HG03439 (cell line): ENCODE measurements at regions not wholly inside any gene's neighbourhood (a gene's known extent, or its start where the extent isn't known, plus 50 kb on each side); places are given as distances from the start of the nearest gene placed in this dataset.
A peak's percentile ranks its signal among the peaks of the same experiment; 100 is the strongest.

ENCODE experiments used
- ATAC-seq: cut with Tn5 transposase; IDR thresholded peaks from one replicate; pipeline ENCODE4 v1.9.1; 2021; ENCODE audit warnings: mild to moderate bottlenecking, moderate library complexity; ENCODE audit not compliant: unreplicated experiment

DNA sequence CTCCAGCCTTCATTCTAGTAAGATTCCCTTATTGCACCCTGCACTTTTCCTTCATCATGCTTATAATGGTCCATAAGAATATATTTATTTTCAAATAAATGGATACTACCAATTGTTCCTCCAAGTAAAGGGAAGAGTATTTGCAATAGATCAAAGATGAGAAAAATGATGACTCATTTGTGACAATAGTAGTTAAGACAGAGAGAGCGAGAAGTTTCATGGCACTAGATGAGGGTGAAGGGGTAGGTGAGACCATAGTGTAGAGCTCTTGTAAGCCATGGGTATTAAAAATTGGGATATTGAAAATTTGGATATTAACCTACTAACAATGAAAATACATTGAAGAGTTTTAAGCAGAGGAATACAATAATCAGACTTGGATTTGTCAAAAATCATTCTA is 404.6 kb downstream of the EFNA5 start:
- ATAC-seq: no peak

DNA sequence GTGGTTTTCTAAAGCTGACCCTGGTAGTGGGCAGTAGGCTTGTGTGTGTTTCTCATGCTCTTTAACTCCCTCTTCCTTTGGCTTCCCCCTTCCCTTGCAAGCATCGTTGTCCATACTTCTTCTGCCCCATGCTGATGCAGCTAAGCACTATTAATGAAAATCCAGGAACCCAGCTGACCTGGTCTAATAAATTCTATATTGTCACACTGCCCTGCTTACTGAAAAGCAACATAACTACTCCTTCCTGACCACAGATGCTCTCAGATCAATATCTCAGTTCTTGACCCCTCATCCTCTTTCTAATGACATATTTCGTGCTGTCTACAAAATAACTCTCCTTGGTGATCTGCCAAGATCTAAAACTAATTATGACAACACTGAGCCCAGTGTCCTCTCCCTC is 405.5 kb downstream of the EFNA5 start:
- no peak for ATAC-seq

DNA sequence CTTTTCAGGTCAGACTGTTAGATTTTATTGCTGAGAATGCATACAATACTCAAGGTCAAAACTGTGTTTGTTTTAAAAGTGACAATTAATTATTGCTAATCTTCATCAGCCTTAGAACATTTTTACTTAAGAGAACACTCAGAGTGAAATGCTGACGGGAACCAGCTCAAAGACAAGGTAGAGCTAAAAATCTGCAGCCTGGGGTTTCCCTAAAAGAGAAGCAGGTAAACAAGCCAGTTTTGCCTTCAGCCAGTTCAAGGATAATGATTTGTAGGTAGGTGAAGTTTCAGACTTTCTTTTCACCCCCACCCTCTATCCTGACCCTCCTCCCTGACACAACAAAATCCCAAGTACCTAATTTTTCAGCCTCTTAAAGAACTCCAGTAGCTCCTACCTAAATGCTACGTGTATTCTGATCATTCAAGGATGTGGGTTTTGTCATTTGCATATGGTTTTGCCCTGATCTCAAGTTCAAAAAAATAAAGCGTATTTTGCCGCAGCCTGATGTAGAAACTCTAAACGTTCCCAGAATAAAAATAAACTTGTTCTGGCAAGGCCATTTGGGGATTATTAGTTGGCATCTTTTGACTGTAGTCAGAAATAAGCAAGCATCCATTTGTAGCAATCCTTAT is 407.2 kb downstream of the EFNA5 start:
- no peak for ATAC-seq

DNA sequence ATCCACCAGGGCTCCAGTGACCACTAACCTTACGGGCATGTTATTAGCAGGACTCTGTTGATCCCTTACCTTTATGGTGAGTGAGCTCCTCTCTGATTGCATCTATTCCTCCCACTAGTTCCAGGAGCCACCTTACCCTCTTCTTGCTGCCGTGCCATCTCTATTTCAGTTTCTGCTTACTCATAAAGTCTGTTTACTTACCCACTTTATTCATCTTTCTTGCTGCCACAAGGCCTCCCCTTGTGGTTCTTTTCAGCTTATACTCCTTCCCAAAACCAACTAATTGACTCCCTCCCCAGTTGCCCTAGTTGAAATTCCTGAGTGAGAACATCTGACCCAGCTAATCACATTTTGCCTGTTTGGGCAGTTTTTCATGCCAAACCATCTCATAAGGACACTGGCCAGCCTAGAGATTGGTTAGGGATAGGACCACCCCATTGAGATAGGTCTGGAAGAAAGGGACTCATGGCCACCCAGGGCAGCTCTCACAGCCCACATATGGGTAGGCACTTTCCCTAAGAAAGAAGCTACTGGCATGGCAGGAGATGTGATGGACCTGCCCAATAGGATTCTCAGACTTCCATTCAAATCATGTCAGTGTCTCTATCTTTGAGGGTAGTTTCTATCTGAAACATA is 412.7 kb downstream of the EFNA5 start:
- ATAC-seq: no peak

DNA sequence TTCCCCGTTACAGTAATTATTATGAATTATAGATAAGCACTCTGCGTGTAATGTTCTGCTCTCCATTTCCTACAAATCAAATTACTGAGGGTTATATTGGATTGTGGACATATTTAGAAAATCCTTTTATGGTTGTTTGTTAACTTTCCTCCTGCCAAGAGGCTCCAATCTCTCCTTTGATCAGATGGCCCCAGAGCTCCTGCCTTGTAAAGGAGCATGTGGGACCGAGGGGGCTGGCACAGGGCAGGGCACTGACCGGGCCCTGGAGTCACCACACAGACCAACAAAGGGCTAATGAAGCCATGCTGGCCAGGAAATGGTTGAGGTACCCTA is 415.9 kb downstream of the EFNA5 start:
- no peak for ATAC-seq

DNA sequence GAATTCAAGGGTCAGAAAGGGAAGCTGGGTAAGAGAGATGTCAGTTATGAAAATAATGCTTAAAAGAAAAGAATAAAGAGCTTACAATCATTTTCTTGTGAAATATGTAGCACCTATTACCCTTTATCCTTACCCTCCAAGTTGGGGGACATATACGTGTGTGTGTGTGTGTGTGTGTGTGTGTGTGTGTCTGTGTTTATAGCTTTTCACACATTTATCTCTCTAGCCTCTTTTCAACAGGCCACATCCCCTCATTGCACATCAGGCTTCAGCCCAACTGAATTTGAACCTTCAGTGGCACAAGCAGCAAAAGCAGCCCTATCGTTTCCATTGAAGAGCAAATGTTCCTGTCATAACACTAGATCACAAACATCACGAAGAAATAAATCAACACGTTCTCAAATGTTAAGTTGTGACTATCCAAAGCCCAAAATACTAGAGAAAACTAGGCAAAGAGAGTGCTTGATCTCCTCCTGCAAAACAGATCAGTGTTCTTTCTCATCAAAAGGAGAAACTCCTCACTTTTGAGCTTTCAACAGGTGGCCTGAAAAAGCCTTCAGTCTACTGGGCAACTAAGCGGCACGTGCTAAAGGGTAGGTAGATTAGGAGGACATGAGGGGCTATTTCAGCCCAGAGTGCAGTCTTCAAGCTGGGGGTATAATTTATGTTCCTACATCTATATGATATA is 416.4 kb downstream of the EFNA5 start:
- ATAC-seq: no peak

DNA sequence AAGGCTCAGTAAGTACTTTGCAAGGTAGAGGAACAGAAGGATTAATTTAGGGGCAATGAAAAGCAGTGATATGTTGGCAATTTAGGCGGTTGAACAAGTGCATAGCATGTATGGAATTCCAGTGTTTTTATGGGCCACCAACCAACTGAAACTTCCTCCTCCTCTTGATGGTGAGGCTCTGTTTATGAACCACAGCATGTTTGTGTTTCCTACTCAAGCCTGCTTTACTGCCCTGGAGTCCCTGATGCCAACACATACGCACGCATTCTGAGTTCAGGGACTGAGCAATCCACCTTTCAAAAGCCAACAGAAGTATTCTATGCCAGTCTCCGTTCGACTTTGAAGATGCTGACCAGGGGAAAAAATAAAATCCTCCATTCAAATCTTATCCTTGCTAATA is 417.5 kb downstream of the EFNA5 start:
- no peak for ATAC-seq

DNA sequence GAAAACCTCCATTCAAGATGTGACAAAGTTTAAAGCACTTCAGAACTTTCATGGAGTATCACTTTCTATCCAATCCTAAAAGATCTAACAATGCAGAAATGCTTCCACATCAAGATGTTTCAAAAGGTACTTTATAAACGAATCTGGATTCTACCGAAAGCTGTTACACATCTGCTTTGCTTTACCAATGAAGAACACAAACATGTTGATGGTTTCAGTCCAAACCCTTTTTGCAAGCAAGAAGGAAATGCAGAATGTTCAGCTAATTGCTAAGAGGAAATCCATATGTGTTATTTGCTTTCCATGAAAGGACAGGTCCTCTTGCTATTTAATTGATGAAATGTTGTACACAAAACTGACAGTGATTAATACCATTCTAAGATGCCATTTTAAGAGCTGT is 419.6 kb downstream of the EFNA5 start:
- no peak for ATAC-seq

DNA sequence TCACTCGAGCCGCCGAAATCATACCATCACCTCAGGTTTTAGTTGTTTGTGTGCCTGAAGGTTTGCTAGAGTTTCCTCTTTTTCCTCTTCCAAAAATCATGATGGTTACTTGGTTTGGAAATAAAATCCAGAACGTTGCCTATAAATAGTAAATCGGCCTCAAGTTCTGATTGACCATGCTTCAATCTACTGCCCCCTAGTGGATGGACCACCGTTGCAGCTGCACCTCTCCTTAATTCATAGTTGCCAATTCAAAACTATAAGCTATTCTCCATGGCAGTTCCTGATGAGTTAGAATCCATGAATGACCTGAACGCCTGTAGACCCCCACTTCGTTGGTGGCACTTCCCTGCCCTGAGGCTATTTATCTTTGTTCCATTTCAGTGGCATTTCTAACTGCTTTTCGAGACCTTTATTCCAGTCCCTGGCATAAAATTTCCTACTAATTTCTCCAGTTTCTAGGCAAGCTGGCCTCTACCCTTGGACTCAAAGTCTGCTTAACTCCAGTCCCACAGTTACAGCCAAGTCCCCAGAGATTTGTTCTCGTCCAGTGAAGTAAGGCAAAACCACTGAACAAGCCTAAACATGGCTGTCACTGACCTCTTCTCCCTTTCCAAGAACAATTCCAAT is 422.6 kb downstream of the EFNA5 start:
- ATAC-seq: peak; percentile 67

DNA sequence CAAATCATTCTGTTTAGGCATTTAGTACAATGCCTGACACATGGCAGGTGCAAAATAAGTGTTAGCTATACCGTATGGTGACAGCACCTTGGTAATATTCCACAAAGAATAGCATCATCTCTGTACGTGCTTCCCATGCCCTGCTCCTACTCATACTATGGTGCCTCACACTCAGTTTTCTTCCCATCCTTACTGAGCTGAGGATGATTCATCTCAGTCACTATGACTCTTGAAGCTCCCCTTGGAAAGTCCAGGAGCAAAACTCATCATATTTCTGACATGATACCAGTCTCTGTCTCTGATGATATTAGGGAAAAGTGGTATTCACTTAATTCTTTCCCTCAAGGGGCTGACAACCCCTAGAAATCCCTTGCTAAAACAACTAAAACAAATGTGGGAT is 423.3 kb downstream of the EFNA5 start:
- no peak for ATAC-seq

DNA sequence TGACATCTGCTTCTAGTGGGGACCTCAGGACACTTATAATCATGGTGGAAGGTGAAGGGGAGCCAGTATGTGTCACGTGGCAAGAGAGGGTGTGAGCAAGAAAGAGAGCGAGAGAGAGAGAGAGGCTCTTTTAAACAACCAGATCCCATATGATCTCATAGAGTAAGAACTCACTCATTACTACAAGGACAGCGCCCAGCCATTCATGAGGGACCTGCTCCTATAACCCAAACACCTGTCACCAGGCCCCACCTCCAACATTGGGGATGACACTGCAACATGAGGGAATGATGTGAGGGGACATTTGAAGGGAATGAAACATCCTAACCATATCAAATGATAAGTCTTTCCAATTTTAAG is 427.5 kb downstream of the EFNA5 start:
- ATAC-seq: no peak

DNA sequence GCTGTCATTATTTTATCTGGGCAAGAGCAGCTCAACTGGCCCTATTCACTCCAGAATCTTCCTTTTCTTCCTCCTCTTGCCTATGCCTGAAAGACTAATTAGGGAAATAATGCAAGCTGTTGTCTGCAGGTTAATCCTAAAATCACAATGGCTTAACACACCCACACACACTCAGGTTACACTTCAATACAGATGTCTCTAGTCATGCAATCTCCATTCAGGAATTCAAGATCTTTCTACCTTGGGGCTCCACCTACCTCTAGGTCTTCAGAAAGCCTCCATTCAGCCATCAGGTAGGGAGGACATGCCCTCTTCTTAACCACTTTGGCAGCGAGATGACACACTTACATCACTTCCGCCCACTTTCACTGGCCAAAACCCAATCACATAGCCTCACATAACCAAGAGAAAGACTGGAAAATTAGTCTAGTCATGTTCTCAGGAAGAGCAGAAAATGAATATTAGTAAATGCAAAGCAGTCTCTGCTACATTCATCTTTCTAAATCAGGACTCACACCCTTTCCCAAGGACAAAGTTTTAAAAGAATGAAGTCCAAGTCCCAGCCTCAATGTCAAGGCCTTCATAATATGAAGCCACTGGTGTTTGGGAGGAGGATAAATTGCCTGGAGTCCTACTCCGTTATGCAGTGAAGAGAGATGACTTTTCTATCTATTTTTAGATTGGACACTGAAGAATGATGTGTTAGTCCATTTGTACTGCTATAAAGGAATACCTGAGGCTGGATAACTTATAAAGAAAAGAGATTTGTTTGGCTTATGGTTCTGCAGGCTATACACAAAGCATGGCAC is 428.1 kb downstream of the EFNA5 start:
- no peak for ATAC-seq

DNA sequence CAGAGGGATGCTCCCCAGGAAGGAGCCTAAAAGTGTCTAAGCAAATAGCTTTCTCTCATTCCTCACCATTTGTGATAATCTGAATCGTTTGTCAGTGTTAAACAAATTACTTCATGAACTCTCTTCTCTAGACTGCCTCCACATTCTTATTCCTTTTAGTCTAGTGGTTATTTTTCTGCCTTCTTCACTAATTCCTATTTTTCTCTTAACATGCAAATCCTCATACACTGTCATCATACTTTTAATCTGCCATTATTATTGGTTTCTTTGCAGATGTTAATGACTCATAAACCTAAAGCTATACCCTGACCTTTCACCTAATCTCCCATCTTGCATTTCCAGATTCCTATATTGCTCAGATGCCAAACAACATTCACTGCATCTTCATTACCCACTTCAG is 428.9 kb downstream of the EFNA5 start:
- ATAC-seq: no peak

DNA sequence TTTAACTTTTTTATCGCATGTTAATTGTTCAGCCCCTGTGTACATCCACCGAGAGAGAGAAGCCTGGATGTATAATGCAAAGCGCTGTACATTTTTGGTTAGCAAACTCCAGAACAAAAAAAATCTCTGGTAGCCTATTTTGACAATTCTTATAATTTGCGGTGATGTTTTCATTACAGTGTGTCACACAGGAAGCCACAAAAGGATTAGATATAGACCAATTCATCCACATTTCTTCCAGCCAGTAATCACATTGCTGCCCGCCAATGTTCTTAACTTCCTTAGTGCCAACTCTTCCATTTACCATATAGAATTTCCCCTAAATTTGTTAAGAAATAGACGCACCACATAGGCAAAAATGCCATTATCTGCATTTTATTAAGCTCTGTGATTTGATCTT is 435.6 kb downstream of the EFNA5 start:
- no peak for ATAC-seq

DNA sequence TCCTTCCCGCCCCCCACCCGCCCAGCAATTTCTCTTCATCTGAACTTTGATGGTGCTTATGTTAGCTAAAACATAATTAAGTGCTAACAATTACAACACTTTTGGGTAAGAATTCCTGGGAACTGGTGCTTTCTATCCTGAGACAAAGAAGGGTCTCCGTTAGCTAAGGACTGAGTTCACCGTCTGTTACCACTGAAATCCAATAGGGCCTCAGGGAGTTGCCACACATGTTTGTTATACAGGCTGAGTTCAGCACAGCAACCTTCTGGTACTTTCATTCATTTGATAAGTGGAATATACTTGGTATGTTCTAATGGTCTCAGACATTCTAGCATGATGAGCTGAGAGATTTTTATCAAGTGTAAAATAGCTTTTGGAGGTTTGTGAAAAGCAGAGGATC is 437.9 kb downstream of the EFNA5 start:
- ATAC-seq: no peak

DNA sequence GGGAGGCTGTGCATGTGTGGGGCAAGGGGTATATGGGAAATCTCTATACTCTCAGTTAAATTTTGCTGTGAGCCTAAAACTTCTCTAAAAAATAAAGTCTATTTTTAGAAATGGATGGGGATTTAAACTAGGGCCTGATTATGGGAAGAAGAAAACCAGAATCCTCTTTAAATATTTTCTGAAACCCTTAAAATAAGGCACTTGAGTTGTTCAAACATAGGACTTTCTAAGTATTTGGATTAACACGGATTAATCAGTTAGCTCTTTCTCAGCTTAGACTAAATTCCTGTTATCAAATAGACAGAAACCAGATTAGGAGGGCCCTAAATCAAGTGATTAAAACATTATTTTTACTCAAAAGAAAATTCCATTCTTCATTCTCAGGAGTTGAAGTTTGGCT is 438.4 kb downstream of the EFNA5 start:
- no peak for ATAC-seq

DNA sequence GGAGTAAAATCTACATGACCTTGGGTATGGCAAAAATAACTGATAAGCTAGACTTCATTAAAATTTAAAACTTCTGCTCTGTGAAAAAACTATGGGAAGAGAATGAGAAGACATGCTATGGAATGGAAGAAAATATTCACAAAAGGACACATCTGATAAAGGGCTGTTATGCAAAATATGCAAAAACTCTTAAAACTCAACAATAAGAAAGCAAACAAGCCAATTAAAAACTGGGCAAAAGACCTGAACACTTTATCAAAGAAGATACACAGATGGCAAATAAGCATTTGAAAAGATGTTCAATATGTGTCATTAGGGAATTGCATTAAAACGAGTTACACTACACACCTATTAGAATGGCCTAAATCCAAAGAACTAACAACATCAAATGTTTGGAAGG is 439.5 kb downstream of the EFNA5 start:
- ATAC-seq: no peak

DNA sequence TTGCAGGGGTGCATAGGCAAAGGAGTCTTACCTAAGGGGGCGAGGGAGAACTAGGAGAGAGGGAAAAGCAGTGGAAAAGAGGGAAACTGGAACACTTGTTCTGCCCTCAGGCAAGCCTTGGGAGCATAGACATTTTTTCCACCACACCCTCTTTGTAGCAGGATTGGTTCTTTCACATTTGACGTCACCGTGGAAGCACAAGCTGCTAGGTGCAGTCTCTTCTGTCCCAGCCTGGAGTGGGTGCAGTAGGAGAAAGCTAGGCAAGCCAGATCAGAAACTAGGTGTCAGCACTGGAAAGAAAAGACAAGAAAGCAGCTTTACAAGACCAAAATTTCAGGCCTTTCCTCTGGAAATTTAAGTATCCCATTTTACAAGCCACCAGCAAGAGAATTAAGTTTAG is 440.4 kb downstream of the EFNA5 start:
- no peak for ATAC-seq

DNA sequence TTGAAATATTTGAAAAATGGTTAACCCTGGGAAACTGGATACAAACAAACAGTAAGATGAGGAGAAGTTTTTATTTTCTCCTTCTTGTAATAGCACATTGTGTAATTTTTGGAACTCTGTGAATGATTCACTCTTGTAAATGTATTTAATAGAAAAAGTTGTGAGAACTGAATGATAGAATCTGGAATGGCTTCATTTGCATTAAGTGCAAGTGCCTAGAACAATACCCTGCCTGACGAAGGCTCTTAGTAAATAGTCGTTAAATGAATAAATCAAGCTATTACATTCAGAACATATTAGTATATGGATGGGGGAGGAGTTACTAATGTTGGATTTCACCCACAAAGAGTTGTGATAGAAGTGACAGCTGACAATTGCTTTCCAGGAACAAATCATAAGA is 442.5 kb downstream of the EFNA5 start:
- no peak for ATAC-seq

DNA sequence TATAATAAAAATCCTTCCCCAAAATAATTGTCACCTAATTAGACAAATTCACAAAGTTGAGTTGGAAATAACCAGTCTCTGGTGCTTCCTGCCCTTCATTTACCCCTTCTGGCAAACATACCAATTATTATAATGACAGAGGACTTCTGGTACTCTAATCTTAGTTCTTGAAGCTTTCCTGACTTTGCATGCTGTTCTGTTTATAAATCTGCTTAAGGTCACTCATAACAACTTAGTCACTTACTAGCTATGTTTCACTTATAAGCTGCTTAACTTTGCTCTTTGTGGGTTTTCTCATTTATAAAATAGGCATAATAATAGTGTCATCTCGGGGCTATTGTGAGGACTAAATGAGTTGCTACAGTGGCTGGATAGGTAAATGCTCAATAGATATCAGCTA is 446.5 kb downstream of the EFNA5 start:
- ATAC-seq: no peak

DNA sequence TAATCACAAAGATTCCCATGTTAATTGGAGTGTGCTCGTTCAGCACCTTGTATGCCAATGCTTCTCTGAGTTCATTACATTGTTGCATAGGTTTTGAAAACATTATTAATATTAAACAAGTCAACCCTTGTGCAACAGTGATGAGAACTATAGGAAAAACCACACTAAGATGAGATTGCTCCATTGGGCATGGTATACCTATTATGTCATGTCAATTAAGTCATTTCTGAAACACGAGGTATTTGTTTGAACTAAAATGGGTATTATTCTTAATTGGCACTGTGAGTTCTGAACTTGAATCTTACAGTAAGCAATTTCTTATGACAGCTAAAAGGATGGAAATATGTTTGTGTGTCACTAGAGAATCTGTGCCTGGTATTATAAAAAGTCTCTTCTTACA is 447.7 kb downstream of the EFNA5 start:
- ATAC-seq: no peak

DNA sequence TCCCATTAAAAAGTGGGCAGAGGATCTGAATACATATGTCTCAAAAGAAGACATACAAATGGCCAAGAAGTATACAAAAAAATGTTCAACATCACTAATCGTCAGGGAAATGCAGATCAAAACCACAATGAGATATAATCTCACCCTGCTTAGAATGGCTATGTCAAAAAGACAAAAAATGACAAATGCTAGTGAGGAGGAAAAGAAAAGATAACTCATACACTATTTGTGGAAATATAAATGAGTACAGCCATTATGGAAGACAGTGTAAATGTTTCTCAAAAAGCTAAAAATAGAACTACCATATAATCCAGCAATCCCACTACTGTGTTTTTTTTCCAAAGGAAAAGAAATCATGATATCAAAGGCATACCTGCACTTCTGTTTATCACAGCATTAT is 450.7 kb downstream of the EFNA5 start:
- no peak for ATAC-seq
